Bone marrow (tissue), 2 donors: ENCODE measurements at regions not wholly inside any gene's neighbourhood (a gene's known extent, or its start where the extent isn't known, plus 50 kb on each side); places are given as distances from the start of the nearest gene placed in this dataset.
A peak's percentile ranks its signal among the peaks of the same experiment; 100 is the strongest.
"Not testable (repeated sequence)": the region's sequence is repeated elsewhere in the genome, so short reads cannot be mapped to it uniquely, and the experiment has no call there.

Source experiments
- DNase-seq, 2 donors: peaks; one replicate each; lab custom pipeline; 2025; lab: John Stamatoyannopoulos, UW

DNA sequence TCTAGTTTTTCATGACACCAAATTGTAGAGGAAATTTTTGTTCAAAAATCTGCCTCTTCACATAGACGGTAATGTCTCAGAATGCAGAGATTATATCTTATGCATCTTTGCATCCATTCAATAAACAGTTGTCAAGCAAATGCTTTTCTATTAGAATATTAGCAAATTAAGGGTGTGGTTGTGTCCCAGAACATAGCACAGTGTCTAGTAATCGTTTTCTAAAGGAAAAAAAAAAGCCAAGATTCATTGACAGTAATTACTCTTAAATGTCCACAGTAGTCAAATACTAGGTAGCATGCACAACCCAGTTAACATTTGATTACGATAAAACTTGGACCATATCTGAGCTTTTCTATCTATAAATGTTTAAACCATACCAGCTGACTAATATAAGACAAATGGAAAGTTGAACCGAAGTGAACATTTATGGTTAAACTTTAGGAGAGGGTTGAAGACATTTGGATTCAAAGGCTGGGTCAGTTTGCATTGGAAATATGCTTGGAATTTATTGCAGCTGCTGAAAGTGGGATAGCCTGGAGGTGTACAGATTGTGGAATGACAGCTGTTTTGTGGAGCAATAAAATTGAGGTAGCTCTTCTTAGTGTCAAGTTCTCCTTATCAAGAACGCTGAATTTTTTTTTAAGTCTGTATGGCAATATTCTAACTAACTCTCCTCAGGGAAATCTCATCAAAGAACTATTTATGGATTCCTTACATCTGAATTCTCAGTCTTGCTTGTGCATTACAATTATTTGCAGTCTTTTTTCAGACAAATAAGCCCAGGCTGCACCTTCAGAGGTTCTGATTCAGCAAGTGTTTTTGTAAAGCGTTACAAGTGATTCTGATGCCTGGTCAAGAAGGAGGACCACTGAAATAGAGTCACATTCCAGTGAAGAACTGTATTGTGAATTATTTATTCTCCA lies 66.7 kb upstream of the ATP2B1 start:
- no peak for DNase-seq

DNA sequence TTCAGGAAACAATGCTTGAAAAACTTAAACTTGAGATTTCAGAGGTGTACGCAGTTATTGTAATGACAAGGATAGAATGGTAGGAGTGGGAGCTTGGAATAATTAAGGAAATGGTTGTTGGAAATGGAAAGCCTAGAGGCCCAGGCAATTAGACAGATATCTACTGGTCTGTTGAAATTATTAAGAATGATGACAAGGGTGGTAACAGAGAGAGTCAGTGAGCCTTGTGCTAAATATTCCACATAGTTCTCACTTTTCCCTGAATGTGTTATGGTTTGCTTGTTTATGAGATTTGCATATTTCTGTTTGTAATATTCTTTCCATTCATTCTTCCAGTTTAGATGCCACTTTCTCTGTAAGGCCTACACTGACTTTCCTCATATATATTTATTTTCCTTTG lies 66.0 kb upstream of the ATP2B1 start:
- DNase-seq, result no peak

DNA sequence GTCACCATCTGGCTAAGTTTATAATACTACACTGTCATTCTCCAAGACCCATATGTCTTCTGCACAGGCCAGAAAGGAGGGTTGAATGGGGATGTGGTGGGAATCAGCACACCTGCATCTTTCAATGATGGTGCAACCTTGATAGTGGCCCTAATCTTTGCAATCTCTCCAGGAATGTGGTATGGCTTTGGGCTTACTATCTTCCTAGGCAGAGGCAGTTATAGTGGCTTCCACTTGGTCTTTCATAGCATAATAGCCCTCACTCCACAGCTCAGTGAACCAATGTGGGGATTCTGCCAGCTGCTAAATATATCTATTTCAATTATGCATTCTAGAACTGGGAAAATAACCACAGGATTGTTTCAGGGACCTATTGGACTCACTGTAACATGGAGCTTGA lies 61.8 kb upstream of the ATP2B1 start:
- DNase-seq, result no peak

DNA sequence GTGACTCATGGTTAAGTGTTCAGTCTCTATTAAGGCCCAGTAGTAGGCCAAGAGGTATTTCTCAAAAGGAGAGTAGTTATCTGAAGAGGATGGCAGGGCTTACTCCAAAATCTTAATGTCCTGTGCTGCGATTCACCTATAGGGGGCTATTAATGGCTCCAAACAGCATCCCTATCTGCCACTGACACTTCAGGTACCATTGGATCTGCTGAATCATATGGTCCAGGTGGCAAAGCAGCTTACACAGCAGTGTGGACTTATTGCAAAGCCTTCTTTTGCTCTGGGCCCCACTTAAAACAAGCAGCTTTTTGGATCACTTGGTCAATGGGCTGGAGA lies 60.8 kb upstream of the ATP2B1 start:
- DNase-seq, result peak in 1 of 2 donors; percentile 29

DNA sequence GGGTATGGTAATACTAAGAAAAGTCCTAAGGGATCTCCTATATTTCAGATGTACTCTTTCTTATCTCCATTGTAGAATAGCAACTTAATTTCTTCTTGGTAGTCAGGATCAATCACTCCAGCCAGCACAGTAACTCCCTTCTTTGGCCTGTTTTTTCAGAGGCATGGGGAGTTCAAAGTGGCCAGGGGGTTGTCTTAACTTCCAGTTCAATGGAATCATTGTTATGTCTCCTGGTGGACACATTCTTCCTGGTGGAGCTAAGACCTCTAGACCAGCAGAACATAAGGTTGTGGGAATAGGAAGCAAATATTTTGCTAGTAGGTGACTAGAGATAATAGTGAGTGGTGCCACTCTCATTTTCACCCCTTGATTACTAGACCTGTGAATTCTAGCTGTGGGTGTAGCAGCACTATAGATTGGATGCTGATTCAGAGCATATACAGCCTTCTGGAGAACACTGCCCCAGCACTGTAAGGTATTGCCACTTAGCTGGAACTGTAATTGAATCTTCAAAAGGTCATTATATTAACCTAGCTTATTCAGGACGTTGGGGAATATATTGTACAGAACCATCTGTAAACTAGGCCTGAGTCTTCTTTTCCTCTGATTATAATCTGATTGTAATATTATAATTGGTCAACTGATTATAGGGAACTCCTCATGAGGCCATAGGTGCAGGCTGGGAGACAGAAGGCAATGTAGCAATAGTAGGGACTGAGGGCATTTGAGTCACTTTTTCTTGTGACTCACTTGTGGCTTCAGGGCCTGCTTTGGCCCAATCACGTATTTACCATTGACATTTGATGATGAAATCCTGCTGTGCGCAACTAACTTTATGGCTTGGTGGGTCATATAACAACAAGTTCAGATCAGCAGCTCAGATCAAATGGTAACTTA lies 60.2 kb upstream of the ATP2B1 start:
- DNase-seq, result peak in 1 of 2 donors; percentile 66

DNA sequence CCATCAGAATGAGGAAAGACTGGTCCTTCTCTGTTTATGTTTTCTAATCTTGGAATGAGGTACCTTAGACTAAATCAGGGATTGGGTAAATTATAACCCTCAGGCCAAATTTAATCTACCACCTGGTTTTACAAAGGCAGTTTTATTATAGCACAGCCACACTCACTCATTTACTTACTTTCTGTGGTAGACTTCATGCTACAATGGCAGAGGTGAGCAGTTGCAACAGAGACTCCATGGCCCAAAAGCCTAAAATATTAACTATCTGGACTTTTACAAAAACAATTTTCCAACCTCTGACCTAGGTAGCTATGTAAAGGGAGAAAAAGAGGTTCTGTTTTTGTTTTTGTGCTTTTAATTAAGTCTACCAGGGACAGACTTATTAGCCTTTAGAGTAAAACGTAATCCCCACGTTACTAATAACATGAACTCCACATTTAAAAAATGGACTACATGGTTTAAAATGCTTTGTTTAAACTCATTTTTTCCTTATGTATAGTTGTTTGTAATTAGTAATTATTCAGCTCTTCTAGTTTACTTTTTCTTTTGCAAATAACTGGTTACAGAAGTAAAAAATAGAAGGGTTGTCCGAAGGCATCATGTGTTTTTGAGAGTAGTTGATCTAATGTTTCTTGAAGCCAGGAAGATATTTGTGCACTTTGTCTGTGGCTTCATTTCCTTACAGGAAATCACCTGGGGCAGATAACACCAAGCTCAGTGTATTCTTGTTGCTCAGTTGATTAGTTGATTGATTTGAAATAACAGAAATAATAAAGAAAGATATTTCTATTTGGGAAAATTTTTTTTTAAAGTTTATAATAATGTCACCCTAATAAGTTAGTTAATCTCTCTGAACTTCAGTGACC lies 57.6 kb upstream of the ATP2B1 start:
- no peak for DNase-seq

DNA sequence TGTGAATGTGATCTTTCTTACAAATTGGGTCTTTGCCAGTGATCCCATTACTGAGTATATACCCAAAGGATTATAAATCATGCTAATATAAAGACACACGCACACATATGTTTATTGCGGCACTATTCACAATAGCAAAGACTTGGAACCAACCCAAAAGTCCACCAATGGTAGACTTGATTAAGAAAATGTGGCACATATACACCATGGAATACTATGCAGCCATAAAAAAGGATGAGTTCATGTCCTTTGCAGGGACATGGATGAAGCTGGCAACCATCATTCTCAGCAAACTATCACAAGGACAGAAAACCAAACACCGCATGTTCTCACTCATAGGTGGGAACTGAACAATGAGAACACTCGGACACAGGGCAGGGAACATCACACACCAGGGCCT lies 55.5 kb upstream of the ATP2B1 start:
- not testable (repeated sequence) for DNase-seq

DNA sequence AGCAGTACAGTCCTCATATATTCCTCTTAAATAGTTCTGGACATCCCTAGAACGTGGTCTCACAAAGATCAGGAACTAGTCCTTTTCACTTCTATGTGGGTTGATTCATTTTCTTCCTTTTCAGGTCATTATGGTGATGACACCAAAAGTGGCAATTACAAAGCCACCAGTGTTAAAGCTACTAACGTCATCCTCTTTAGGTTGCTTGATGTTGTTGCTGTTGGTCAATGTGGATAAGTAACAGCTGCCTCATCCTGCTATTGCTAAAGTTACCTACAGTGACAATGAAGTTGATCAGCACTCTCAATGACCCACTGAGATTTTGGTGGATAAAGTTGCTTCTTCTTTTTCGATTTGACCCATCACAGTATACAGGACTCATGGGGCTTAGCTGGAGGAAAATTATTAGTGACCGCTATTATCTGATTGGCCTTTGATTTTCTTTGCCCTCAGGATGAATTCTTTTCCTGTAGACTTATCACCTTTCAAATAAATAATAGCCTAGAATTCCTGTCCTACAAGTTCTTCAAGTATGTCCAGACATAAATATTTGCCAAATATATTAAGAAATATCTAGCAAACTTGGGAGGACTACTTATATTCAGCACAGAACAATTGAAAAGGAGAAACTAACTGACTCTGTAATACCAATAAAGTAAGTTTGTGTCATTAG lies 54.0 kb upstream of the ATP2B1 start:
- no peak for DNase-seq

DNA sequence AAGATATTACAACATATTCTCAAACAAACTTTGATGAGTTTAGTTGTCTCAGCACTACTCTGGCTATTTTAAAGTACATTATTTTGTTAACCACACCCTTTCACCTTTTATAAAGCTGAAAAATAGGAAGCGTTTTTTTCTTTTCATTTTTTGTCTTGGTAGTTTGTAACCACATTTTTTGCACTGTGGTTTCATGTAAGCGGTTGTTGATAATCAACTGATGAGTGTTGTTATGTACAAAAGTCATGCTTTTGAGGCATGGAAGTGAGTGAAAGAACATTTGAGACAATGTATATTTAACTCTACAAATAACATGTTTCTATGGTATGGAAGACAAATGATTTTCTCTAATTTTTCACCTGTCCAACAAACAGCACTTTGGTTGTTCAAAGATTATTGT lies 52.1 kb upstream of the ATP2B1 start:
- peak in 1 of 2 donors; percentile 17 for DNase-seq
